Left kidney (tissue), 1 donor: ENCODE measurements at regions not wholly inside any gene's neighbourhood (a gene's known extent, or its start where the extent isn't known, plus 50 kb on each side); places are given as distances from the start of the nearest gene placed in this dataset.

Source experiments
- DNase-seq: peaks from one replicate; pipeline ENCODE4 v3.0.0-alpha.2; 2013

- DNase-seq, result no peak
These were observed 111.5 kb upstream of the TMPO start for GRCh38 chr12:98403936-98404335.

DNA sequence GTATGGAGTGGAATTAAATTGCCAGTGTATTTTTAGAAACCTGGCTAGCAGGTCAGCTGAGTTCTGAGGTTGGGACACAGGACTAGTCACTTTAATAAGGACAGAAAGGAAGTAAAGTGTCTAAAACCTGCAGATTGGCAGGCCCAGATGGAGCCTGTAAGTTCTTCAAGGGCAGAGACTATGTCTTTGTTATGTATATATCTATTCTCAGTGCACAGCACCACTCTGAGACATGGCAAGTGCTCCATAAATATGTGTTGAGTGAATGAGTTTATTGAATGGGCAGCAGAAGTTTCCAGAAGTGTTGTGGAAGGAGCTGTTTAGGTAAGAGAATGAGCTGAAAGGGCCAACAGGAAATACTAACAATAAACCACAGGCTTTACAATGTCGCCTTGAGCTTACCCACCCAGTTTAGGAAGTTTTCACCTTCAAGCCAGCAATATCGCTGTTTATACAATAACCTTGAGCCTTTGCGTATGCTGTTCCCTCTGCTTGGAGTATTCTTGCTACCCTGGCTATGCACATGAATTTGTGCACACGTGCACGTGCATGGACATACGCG is 109.5 kb upstream of the TMPO start:
- no peak for DNase-seq

- DNase-seq, result no peak
These were observed 109.0 kb upstream of the TMPO start for GRCh38 chr12:98406378-98406777.

- no peak for DNase-seq
These were observed 106.7 kb upstream of the TMPO start for GRCh38 chr12:98408681-98409080.

DNA sequence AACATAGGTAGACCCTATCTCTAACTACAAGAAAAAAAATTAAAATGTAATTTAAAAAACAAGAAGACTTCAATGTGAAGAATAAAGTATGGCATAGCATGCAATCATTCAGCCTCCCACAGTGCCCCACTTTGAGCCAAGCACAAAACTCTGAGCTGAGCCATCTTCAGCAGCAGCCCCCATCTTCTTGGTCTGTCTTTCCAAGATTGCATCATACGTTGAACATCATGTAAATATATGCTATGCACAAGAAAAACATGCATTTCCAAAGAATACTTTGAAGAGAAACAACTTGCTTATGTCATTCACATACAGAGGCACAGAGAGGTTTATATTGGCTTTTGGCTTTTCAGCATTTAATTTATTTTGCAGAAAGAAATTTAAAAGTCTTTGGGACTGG is 105.8 kb upstream of the TMPO start:
- no peak for DNase-seq

DNA sequence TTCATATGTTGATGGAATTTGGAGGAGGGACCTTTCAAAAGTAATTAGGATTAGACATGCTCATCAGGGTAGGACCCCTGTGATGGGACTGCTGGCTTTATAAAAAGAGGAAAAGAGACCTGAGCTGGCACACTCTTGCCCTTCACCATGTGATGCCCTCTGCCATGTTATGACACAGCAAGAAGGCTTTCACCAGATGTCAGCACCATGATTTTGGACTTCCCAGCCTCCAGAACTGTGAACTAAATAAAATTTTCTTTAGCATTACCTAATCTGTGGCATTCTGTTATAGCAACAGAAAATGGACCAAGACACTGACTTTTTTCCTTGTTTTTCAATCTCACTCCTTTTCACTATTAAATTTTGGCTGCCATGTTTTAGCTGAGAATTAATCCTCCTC is 105.0 kb upstream of the TMPO start:
- no peak for DNase-seq

- DNase-seq, result no peak
These were observed 98.5 kb upstream of the TMPO start for GRCh38 chr12:98416845-98417244.

DNA sequence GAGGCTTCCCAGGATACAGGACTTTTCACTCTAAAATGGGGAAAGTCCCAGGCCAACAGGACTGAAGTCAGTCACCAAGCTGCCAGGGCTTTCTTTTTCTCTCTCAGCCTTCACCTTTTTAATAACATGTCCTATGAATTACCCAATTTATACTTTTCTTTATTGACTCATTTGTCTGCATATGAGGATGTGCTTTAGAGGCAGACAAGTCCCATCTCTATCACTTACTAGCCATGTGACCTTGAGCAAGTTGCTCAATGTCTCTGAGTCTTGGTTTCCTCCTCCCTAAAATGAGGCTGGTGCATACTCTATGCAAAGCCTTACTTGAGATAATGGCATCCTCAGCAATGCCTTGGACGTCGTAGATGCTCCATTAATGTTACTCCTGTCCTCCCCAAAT is 98.1 kb upstream of the TMPO start:
- no peak for DNase-seq

GRCh38 chr12:98418357-98419075 is 96.9 kb upstream of the TMPO start:
- peak; percentile 42 for DNase-seq

GRCh38 chr12:98419081-98419794 is 96.2 kb upstream of the TMPO start:
- DNase-seq, result no peak

DNA sequence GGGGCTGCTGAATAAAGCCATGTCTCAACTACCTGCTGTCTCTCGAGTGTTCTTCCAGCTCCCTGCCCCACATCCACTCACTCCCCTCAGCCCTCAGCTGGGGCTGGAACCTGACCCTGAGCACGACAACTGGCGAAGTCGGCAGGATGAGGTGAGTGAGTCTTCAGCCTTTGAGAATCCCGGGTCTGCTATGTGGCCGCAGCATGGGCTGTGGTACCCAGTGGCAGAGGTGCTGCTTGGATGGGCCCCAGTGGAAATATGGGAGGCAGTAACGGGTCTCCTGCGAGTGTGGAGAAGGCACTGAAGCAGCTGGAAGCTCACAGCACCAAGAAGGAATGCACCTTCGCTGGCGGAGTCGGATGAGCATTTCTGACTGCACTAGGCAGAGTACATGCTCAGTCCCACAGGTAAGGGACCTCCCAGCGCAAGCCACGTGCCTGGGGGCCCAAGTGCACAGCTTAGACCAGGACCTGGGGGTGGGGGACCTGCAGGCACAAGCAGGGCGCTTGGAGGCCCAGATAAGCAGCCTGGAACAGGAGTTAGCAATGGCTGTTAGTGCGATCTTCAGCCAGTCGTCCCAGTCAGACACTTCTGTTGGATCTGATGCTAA is 95.5 kb upstream of the TMPO start:
- DNase-seq, result no peak

DNA sequence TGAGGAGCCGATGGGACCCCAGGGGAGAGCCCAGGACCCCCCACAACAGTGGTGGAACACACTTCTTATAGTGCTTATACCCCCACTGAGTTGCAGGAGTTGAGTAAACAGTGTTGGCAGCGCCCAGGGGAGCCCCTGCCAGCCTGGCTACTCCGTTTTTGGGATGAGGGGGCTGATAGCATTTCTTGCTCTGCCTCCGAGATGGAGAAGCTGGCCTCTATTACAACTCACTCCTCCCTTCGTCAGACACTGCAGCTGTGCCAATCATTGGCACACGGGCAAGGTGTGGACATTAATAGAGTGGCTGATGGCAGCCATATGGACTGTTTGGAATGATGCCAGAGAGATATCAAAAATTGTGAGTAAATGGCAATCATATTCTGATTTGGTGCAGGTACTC is 94.9 kb upstream of the TMPO start:
- DNase-seq, result no peak

- no peak for DNase-seq
These were observed 94.1 kb upstream of the TMPO start for GRCh38 chr12:98421316-98421715.

DNA sequence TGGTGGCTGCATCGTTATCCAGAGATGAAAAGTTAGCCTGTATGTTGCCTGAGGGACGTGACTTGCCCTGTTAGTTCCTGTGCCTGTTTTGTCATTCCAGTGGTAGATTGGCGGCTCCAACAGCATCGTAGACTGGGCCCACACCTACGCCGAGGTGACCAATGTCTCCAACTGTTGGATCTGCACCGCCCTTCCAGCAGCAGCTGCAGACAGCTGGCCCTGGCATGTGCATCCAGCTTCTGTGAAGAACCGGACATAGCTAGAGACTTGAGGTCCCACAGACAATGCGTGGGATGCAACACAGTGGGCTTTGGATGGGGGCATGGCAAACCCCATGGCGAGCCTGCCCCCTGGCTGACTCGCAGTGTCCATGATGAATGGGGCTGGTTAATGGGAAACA is 93.0 kb upstream of the TMPO start:
- DNase-seq, result no peak

DNA sequence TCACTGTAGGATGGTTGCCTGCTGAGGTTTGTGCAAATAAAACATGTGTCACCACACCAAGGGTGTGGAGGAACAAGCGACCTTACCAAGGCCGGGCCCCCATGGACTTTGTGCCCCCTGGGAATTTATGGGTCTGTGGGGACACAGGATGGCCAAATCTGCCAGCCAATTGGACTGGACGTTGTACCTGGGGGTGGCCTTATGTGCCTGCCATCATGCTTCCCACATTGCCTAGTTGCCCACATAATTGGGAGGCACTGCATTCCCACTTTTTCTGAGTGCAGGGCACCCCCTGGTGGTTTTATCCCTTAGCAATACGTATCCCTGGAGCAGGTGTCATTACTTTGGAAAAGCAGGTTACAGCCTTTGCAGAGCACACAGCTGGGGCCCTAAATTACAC is 92.6 kb upstream of the TMPO start:
- DNase-seq, result no peak

DNA sequence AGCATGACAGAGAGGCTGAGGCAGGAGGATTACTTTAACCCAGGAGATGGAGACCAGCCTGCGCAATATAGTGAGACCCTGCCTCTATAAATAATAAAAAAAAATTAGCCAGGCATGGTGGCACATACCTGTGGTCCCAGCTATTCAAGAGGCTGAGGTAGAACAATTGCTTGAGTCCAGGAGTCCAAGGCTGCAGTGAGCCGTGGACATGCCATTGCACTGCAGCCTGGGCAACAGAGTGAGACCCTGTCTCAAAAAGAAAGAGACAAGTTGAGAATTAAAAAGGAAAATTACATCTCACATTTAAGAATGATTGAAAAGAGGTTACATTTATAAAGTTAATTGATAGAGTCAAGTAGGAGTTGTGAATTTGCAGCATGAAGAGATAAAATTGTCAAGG is 91.4 kb upstream of the TMPO start:
- DNase-seq, result no peak

- peak; percentile 88 for DNase-seq
These were observed 90.5 kb upstream of the TMPO start for GRCh38 chr12:98424726-98425401.

DNA sequence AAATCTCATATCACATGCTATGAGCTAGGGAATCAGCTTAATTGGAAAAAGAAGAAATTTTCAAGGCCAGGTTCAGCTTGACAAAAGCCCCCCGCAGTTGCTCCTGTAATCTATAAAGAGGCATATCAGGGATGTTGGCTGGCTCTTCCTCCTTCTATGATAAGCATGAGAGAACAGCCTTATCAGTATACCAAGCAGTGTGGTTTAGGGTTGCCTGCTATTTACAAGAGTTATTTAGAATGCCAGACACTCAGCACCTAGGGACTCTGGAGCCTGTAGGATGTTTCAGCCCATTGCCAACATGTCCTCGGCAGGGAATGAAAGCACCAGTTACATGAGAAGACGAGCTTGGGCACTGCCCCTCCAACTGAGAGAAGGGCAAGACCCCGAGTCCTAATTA is 89.5 kb upstream of the TMPO start:
- no peak for DNase-seq

DNA sequence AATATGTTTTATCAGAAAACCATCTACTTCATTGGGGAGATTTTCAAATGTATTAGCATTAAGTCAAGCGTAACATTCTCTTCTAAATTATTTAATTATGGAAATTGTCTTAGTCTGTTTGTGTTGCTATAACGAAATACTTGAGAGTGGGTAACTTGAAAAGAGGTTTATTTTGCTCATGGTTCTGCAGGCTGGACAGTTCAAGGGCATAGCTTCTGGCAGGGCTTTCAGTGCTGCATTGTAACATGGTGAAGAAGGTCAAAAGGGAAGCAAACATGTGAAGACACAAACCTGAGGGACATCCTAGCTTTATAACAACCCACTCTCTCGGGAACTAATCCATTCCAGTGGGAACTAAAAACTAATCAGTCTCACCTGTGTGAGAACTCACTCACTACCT is 84.3 kb upstream of the TMPO start:
- DNase-seq, result no peak

DNA sequence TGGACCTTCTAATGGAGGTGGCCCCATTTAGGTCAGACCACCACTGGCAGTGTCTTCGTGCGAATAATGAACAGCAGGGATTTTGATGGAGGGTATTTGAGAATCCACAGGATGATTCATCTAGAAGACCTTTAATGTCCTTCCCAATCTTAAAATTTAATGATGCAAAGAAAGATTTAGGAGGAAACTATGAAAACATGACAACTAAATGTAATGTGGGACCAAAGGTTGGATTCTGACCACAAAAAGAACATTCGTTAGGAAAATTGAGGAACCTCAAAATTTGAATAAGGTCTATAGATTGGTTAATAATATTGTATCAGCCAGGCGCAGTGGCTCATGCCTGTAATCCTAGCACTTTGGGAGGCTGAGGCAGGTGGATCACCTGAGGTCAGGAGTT is 78.2 kb upstream of the TMPO start:
- no peak for DNase-seq

DNA sequence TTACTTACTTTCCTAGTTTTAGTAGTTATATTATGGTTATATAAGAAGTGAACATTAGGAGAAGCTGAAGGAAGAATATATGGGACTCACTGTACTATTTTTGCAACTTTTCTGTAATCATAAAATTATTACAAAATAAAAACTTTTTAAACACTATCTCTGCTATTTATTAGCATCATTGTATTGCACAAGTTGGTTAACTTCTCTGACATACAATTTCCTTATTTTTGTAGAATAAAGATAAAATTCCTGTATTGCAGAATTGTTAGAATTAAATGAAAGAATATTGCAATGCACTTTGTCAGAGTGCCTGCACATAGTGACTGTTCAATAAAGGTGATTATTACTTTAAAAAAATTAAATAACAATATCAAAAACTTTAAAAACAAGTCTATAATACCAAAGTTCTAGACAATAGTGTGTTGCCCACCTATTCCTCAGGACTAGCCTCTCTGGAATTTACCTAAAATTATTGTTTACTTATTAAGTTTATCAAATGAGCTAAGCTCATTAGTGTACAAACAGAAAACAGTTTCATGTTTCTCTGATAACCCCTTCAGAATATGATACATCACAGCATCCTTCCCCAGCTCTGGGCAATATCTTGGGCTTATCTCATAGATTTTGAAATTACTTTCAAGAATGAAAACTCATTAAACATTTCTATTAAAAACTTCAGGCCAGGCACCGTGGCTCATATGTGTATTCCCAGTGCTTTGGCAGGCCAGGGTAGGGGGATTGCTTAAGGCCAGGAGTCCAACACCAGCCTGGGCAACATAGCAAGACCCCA is 77.4 kb upstream of the TMPO start:
- DNase-seq, result no peak

- DNase-seq, result no peak
These were observed 76.6 kb upstream of the TMPO start for GRCh38 chr12:98438656-98439230.
